Loucy (cell line): ENCODE measurements at regions not wholly inside any gene's neighbourhood (a gene's known extent, or its start where the extent isn't known, plus 50 kb on each side); places are given as distances from the start of the nearest gene placed in this dataset.

Source experiments
- CTCF ChIP-seq: fragments of 200-600 bp; sonication (generic); conservative IDR thresholded peaks from 2 replicates; pipeline ENCODE4 v1.5.1; 2014; ENCODE audit warnings: mild to moderate bottlenecking, antibody characterized with exemption, low read length
- EZH2phosphoT487 ChIP-seq: fragments of 200-600 bp; IDR thresholded peaks from 2 replicates; pipeline ENCODE4 v1.6.1; 2018; ENCODE audit warnings: antibody characterized with exemption, mild to moderate bottlenecking, moderate library complexity, borderline replicate concordance

GRCh38 chr16:26510924-26511323 lies 555.8 kb upstream of the C16orf82 start:
- TF ChIP-seq CTCF (no peak), EZH2phosphoT487 (no peak)
